HL-60 (cell line): ENCODE measurements at regions not wholly inside any gene's neighbourhood (a gene's known extent, or its start where the extent isn't known, plus 50 kb on each side); places are given as distances from the start of the nearest gene placed in this dataset.

Experiments
- GABPA ChIP-seq: IDR thresholded peaks from 2 replicates; pipeline ENCODE4 v1.6.1; 2012; ENCODE audit warnings: low read depth
- POLR2AphosphoS5 ChIP-seq: IDR thresholded peaks from 2 replicates; pipeline ENCODE4 v1.6.1; 2012; ENCODE audit warnings: low read depth
- TF ChIP-seq, protein P1 (sequence below): IDR thresholded peaks from one replicate; pipeline ENCODE4 v1.5.1; 2011; ENCODE audit warnings: low read length, control low read depth, inconsistent platforms; ENCODE audit not compliant: insufficient read depth

- TF ChIP-seq POLR2AphosphoS5: no peak
- TF ChIP-seq, protein P1, sequence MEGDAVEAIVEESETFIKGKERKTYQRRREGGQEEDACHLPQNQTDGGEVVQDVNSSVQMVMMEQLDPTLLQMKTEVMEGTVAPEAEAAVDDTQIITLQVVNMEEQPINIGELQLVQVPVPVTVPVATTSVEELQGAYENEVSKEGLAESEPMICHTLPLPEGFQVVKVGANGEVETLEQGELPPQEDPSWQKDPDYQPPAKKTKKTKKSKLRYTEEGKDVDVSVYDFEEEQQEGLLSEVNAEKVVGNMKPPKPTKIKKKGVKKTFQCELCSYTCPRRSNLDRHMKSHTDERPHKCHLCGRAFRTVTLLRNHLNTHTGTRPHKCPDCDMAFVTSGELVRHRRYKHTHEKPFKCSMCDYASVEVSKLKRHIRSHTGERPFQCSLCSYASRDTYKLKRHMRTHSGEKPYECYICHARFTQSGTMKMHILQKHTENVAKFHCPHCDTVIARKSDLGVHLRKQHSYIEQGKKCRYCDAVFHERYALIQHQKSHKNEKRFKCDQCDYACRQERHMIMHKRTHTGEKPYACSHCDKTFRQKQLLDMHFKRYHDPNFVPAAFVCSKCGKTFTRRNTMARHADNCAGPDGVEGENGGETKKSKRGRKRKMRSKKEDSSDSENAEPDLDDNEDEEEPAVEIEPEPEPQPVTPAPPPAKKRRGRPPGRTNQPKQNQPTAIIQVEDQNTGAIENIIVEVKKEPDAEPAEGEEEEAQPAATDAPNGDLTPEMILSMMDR: no peak
- no peak for TF ChIP-seq GABPA
Observed at GRCh38 chr10:61313460-61313859, 139.7 kb downstream of the TMEM26 start.
